ENCODE measurements at regions not wholly inside any gene's neighbourhood (a gene's known extent, or its start where the extent isn't known, plus 50 kb on each side); places are given as distances from the start of the nearest gene placed in this dataset.
"Not testable (repeated sequence)": the region's sequence is repeated elsewhere in the genome, so short reads cannot be mapped to it uniquely, and the experiment has no call there.

DNA sequence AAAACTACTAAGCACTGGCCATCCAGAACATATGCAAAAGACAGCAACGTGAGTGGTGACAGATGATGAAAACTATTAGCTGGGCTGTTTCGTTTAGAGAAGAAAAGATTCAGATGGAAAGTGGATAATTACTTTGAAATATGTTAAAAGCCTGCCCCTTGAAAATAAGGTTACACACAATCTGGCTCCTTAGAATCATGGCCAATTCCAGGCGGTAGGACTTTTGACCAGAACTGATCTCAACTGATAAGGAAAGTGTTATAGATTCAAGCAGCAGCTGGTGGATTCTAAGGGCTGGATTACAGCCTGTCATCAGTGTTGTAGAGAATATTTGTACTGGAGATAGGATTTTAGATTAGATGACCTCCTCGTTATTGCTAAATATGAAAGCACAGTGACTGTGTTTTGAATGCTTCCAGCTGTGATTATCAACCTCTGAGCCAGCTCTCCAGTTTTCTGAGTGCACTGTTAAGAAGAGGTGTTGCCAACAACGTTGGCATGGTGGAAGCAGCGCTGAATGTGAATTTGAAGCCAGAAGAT lies 75.1 kb downstream of the KBTBD2 start:
- DNase-seq (ENCODE audit: low read depth in 2 of 2, low spot score in 1 of 2), result not testable (repeated sequence)

DNA sequence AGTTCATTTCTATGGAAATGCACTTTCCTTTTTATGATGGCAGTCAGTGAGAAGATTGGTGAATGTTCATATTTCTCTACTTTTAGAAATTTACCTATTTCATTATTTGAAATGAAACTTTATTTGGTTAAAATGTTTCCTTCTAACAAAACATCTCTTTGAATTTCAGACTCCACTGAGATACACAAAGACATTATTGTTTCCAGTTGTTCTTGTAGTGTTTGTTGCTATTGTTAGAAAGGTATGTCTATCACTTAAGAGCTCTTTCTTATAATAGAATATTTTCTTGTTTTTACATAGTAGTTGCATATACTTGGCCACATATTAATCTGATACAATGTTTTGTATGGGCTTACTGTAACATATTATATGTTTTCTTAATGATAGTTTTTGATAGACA lies 76.8 kb downstream of the KBTBD2 start:
- DNase-seq (ENCODE audit: low read depth in 2 of 2, low spot score in 1 of 2), result not testable (repeated sequence)

DNA sequence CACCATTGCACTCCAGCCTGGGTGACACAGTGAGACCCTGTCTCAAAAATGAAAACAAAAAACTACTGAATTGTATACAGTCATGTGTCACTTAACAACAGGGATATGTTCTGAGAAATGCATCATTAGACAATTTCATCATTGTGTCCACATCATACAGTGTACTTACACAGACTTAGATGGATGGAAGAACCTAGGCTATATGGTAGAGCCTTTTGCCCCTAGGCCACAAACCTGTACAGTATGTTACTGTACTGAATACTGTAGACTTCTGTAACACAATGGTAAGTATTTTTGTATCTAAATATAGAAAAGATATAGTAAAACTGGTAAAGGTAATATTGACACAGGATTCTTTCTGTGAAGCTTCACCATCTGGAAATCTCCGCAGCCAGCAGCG lies 81.7 kb downstream of the KBTBD2 start:
- no peak for DNase-seq (ENCODE audit: low read depth in 2 of 2, low spot score in 1 of 2)

DNA sequence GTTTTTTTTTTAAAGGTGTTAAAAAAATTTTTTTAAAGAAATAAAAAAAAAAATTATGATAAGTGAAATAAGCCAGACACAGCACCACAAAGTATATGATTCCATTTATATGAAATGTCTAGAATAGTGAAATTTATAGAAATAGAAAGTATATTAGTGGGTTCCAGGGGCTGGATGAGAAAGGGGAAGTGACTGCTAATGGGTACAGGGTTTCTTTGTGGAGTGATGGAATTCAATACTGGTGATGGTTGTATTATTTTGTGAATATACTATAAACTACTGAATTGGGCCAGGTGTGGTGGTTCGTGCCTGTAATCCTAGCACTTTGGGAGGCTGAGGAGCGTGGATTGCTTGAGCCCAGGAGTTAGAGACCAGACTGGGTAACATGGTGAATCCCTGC lies 82.2 kb downstream of the KBTBD2 start:
- no peak for DNase-seq (ENCODE audit: low read depth in 2 of 2, low spot score in 1 of 2)

DNA sequence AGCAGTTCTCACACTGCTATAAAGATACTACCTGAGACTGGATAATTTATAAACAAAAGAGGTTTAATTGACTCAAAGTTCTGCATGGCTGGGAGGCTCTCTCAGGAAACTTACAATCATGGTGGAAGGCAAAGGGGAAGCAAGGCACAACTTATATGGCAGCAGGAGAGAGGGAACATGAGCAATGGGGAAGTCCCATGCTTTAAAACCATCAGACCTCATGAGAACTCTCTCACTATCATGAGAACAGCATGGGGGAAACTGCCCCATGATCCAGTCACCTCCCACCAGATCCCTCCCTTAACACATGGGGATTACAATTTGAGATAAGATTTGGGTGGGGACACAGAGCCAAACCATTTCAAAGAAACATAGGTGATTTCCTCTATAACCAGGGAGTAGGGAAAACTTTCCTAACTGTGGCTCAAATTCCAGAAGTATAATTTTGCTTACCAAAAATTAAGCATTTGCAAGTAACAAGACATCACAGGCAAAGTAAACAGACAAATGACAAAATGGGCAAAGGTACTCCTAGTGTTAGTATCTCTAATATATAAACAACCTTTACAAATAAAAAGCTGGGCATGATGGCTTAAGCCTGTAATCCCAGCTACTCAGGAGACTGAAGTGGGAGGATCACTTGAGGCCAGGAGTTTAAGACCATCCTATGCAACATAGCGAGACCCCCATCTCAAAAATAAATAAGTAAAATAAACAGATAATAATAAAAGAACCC lies 88.0 kb downstream of the KBTBD2 start:
- no peak for DNase-seq (ENCODE audit: low read depth in 2 of 2, low spot score in 1 of 2)

DNA sequence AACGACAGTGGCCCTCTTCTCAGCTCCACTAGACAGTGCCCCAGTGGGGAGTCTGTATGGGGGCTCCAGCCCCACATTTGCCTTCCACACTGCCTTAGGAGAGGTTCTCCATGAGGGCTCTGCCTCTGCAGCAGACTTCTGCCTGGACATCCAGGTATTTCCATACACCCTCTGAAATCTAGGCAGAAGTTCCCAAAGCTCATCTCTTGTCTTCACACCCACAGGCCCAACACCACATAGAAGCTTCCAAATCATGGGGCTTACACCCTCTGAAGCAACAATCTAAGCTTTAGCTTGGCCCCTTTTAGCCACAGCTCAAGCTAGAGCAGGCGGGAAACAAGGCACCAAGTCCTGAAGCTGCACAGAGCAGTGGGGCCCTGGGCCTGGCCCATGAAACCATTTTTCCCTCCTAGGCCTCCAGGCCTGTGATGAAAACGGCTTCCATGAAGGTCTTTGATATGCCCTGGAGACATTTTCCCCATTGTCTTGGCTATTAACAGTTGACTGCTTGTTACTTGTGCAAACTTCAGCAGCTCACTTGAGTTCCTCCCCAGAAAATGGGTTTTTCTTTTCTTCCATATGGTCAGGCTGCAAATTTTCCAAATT lies 89.2 kb downstream of the KBTBD2 start:
- no peak for DNase-seq (ENCODE audit: low read depth in 2 of 2, low spot score in 1 of 2)

DNA sequence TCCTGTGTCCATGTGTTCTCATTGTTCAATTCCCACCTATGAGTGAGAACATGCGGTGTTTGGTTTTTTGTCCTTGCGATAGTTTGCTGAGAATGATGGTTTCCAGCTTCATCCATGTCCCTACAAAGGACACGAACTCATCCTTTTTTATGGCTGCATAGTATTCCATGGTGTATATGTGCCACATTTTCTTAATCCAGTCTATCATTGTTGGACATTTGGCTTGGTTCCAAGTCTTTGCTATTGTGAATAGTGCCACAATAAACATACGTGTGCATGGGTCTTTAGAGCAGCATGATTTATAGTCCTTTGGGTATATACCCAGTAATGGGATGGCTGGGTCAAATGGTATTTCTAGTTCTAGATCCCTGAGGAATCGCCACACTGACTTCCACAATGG lies 98.5 kb downstream of the KBTBD2 start:
- not testable (repeated sequence) for DNase-seq (ENCODE audit: low read depth in 2 of 2, low spot score in 1 of 2)

DNA sequence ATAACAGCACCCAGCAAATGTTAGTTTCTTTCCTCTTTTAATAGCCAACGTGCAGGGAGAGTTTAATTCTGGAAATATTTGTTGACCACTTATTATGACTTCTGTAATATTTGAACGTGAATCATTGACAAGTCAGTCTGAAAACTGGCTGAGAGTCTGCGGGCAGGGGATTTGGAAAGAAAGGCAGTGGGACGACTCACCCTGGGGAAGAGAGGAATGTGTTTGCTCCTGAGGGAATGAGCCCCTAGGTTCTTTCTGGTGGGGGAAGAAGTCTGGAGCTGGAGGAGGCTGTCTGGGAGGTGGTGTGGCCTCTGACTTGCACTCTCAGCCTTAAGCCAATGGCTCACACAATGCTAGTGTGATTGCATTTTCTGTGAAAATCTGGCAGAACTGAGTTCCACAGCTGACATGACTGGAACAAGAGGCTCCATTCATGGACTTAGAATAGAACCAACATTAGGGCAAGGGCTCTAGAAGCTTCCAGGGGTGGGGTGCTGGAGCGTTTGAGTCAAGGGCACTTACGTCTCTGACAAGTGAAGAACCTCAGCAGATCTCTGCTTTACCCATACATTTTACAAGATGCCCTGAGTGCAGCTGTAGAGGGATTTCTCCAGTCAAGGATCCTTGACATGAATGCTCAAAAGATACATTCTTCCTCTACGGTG lies 100.7 kb downstream of the KBTBD2 start:
- not testable (repeated sequence) for DNase-seq (ENCODE audit: low read depth in 2 of 2, low spot score in 1 of 2)

DNA sequence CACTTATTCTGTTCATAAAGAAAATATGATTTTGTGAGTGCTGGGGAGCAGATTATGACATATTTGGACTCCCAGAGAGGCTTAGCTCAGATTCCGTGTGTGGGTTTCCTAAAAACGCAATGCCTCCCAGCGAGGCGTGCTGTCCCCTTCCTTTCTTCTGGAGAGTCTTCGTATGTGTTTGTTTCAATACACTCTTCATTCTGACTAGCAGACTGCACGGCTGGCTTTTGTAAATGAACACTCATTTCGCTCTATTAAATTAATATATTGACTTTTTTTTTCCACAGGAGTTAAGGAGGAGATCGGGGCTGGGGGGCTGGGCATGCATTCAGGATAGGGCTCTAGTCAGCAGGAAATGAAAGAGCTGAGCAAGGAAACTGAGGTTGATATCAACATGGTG lies 102.3 kb downstream of the KBTBD2 start:
- not testable (repeated sequence) for DNase-seq (ENCODE audit: low read depth in 2 of 2, low spot score in 1 of 2)

DNA sequence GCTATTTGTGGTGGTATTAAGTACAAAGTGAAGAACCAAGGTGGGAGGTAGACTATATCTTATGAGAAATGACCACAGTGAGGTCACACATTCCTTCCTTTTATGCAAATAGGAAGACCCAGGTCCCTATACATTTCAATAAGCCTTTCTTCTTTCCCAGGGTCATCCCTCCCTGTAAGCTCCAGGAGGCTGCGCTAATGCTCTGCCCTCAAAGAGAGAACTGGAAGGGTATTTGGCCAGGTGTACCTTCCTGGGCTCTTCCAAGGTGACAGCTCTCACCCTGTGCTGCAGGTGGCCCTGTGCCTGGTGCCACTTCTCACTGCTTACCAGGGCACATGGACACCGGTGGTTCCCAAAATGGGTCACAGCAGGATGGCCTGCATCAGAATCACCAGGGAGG lies 103.4 kb downstream of the KBTBD2 start:
- not testable (repeated sequence) for DNase-seq (ENCODE audit: low read depth in 2 of 2, low spot score in 1 of 2)

DNA sequence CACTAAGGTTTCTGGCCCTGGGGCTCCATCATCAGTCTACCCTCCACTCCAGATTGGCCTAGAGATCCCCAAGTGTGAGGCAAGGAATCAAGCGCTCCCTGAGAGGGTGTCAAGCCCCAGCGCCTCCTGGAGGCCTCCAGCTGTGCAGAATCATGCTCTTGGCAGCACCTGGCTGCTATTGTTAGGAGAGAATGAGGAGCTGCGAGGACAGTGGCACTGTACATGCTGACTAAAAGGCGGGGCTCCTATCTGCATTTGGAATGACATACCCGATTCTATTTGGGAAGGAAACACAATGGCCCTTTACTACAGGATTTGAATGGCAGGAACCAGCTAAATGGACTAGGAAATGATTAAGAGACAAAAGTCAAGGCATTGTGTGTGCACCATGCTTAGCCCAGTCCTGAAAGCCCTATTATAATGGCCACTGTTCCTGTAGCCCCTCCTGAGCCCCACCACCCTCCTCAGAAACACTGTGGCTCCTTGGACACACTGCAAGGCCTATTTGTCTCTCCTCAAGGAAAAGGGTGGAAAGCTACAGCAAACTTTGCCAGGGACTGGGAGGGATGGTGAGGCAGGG lies 106.1 kb downstream of the KBTBD2 start:
- DNase-seq (ENCODE audit: low read depth in 2 of 2, low spot score in 1 of 2), result not testable (repeated sequence)

DNA sequence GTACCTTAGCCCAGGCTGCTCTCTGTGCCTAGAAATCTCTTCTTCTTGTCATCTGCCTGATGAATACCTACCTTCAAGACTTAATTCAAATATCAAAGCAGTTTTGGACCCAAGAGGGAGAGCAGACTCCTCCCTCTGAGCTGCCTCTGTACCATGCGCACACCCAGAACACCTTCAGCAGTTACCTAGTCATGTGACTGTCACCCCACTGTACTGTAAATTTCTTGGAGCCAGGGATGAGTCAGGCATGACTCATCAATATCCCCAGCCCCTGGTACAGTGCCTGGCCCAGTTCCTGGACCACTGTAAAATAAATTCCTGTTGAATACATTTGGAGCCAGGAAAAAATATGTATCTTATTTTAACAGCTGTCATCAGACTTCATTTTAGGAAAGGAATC lies 111.7 kb downstream of the KBTBD2 start:
- DNase-seq (ENCODE audit: low read depth in 2 of 2, low spot score in 1 of 2), result not testable (repeated sequence)

DNA sequence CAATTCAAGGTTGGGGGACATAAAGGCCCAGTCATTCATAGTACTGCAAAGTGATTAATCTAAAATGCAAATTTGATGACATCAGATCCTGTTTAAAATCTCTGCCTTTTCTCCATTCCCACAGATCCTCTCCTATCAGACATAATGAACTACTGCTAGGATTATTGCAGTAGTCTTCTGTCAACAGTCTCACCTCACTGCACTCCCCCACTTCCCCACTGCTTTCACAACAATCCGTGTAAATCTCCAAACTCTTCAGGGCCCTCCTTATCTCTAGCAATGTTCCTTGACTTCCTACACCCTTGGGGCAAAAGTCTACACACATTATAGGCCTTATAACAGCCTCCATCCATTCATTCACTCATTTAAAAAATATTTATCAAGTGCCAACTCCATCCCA lies 112.4 kb downstream of the KBTBD2 start:
- DNase-seq (ENCODE audit: low read depth in 2 of 2, low spot score in 1 of 2), result no peak

DNA sequence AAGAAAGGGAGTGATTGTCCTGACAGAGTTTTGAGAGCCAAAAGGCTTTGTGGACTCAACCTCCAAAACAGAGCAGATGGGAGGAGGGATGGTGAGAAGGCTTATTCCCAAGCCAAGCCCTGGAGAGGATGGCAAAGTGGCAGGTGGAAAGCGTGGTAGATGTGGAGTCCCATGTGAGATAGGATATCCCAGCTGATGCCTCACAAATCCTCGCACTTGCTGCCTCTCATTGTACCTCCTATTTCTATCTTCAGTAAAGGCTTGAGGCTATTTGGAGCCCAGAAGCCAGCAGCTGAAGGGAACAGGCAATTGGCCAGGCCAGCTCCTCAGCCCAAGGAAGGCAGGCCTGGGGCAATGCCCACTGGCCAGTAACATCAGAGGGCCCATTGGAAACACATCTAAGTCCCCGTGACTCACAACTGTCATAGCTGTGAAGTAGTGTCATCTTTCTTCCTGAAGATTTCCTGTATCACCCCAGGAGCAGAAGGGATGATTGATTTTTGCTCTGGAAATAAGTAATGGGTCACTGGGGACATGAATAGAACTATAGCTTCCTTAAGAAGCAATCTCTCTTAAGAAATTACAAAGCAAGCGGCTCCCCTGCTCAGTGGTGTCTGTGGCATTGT lies 114.4 kb downstream of the KBTBD2 start:
- DNase-seq (ENCODE audit: low read depth in 2 of 2, low spot score in 1 of 2), result not testable (repeated sequence)

DNA sequence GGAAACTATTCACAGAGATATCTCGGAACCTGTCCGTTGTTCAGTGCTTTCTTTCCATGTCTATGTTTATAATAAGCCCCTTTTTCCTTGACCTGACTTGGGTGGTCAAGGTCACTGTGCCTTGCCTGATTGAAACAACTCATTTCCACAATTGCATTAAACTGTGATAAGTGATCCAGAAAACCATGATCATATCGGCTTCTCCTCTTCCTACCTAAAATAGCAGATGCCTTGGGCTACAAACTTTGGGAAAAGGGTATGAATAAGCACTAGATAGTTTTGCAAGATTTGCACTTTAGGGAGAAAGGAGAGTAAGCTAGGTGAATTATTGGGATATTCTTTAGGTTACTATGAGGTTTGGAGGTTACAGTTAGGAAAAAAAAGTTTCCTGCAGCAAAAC lies 115.2 kb downstream of the KBTBD2 start:
- not testable (repeated sequence) for DNase-seq (ENCODE audit: low read depth in 2 of 2, low spot score in 1 of 2)

DNA sequence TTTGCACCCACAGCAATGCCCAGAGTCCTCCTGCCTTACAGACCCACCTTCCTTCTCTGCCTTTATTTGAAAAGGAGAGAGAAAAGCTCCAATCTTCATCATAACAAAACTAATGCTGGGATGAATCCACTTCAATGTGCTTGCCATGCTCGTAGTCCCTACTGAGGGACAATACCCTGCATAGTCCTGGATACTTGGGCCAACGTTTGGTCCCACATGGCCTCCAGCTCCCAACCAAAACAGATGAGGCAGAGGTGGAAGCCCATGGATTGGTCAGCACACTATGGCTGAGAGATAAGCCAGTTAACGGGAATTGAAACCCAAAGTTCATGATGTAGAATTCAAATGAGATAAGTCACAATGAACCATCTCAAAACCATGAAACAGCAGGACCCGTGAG lies 115.8 kb downstream of the KBTBD2 start:
- DNase-seq (ENCODE audit: low read depth in 2 of 2, low spot score in 1 of 2), result not testable (repeated sequence)

DNA sequence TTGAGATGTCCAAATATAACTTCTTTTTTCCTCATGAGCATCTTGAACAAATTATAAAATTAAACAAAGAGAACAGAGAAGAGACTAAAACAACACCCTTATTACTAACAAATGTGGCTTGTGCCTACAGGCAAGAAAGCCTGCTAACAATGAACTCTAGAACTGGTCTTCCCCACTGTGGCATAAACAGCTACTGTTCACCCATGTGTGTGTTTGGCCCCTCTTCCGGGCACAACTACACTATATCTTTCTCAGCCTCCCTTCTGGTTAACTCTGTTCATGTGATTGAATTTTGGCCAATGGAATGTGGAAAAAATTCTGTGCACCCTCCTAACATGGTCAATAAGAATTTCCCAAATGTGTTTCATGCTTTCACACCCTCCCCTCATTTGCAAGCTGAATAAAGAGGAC lies 117.0 kb downstream of the KBTBD2 start:
- no peak for DNase-seq (ENCODE audit: low read depth in 2 of 2, low spot score in 1 of 2)

DNA sequence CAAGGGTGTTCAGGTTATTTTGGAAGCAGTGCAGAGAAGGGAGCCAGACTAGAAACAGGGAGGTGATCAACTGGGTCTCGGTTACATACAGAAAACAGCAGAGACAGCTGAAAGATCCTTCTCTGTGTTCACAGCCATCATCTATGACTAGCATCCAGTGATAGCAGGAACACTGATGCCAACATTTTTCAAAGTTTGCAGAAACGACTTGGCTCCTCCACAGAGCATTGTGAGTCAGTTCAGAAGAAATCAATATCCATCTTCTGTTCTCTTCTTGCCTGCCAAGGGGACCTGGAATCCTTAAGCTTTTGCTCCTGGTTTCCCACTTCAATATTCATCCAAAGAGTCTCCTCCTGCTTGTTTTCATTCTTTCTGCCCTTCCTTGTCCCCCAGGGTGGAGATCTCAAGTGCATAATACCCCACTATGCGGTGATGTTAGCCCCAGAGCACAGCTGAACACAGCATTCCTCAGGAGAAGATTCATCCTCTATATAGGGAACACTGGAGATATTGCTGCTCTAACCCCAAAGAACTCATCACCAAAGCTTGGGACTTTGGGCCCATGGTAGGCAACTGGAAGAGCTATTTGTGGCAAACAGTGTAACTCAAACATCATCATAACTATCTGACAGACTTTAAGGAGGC lies 122.6 kb downstream of the KBTBD2 start:
- not testable (repeated sequence) for DNase-seq (ENCODE audit: low read depth in 2 of 2, low spot score in 1 of 2)

DNA sequence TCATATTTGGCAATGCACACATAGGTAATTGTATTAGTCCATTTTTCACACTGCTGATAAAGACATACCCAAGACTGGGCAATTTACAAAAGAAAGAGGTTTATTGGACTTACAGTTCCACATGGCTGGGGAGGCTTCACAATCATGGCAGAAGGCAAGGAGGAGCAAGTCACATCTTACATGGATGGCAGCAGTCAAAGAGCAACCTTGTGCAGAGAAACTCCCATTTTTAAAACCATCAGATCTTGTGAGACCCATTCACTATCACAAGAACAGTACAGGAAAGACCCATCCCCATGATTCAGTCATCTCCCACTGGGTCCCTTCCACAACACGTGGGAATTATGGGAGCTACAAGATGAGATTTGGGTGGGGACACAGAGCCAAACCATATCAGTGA lies 123.2 kb downstream of the KBTBD2 start:
- DNase-seq (ENCODE audit: low read depth in 2 of 2, low spot score in 1 of 2), result not testable (repeated sequence)

DNA sequence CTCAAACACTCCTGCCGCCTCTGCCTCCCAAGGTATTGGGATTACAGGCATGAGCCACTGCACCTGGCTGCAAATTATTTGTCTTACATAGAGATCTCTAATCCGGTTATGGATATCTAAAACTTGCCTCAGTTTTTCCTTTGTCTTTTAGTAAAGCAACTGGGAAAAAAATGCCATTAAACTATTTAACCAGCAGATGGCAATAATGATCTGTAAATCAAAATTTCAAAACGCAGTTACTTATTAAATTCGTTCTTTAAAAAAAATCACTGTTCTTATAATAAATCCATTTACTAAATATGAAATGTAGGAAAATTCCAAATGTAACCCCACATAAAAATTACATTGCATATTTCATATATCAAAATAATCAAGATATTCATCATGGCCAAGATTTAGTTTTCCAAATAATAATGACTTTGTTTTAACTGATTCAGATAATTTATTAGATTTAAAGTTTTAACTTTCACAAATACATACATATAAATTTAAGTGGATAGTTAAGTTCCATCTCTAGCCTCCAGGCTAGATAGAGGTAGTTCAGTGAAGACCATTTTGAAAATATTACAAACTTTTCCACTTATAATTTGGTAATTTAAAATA lies 125.8 kb downstream of the KBTBD2 start:
- not testable (repeated sequence) for DNase-seq (ENCODE audit: low read depth in 2 of 2, low spot score in 1 of 2)

Data from stimulated activated CD8-positive, alpha-beta memory T cell treated with anti-CD3 and anti-CD28 coated beads, Interleukin-4, amount 100 ng/mL, for 4 hours (primary cell).